ENCODE measurements at regions not wholly inside any gene's neighbourhood (a gene's known extent, or its start where the extent isn't known, plus 50 kb on each side); places are given as distances from the start of the nearest gene placed in this dataset.

- ATAC-seq (peak; percentile 45), DNase-seq (no peak)
- no peaks in the 10 kb centered on the region for H3K4me1 ChIP-seq (ENCODE audit: low read depth)
- no peak overlapping the region for H3K4me3 ChIP-seq
- no peaks in the 10 kb centered on the region for H3K9me3 ChIP-seq
- no peak for TF ChIP-seq CTCF (IDR thresholded peaks at IDR 0.05)
- no peaks in the 10 kb centered on the region for H3K36me3 ChIP-seq (ENCODE audit: low read depth)
- intact Hi-C loops (cut with DNase I, micrococcal nuclease): loop anchor here in 1 of 2 donors (10.0 kb wide), 1 partner anchor 318 kb away; no protein-coding TSS in a partner anchor
Measured at GRCh38 chr3:24582431-24583403, 88.1 kb upstream of the THRB start.

GRCh38 chr3:24586920-24587319 lies 92.3 kb upstream of the THRB start:
- Histone ChIP-seq H3K36me3 (ENCODE audit: low read depth) (no peaks in the 10 kb centered on the region), H3K9me3 (no peaks in the 10 kb centered on the region), H3K4me1 (ENCODE audit: low read depth) (peaks cover 17% of the 10 kb centered on the region), H3K4me3 (no peak overlapping the region)
- intact Hi-C loops (cut with DNase I, micrococcal nuclease): loop anchor here in 1 of 2 donors (10.0 kb wide), 1 partner anchor 322 kb away; no protein-coding TSS in a partner anchor
- DNase-seq (no peak), ATAC-seq (no peak)
- TF ChIP-seq CTCF (IDR thresholded peaks at IDR 0.05): no peak

- intact Hi-C loops (cut with DNase I, micrococcal nuclease): loop anchor here in 1 of 2 donors (10.0 kb wide), 1 partner anchor 324 kb away; no protein-coding TSS in a partner anchor
- DNase-seq (no peak), ATAC-seq (no peak)
- no peak for TF ChIP-seq CTCF (IDR thresholded peaks at IDR 0.05)
- H3K4me1 ChIP-seq (ENCODE audit: low read depth): peaks cover 17% of the 10 kb centered on the region
- no peaks in the 10 kb centered on the region for H3K36me3 ChIP-seq (ENCODE audit: low read depth)
- H3K9me3 ChIP-seq: no peaks in the 10 kb centered on the region
- no peak overlapping the region for H3K4me3 ChIP-seq
Measured at GRCh38 chr3:24588629-24589512, 94.2 kb upstream of the THRB start.

GRCh38 chr3:24589513-24589851 lies 94.8 kb upstream of the THRB start:
- TF ChIP-seq CTCF (IDR thresholded peaks at IDR 0.05): no peak
- DNase-seq: no peak

More at GRCh38 chr3:24589513-24589851, 94.8 kb upstream of the THRB start:
- no peak for ATAC-seq
- Histone ChIP-seq H3K36me3 (ENCODE audit: low read depth) (no peaks in the 10 kb centered on the region), H3K9me3 (no peaks in the 10 kb centered on the region), H3K4me1 (ENCODE audit: low read depth) (peaks cover 17% of the 10 kb centered on the region), H3K4me3 (no peak overlapping the region)
- intact Hi-C loops (cut with DNase I, micrococcal nuclease): loop anchor here in 1 of 2 donors (10.0 kb wide), 1 partner anchor 325 kb away; no protein-coding TSS in a partner anchor

Data from mucosa of descending colon (tissue), 3 donors.